Stimulated activated CD4-positive, alpha-beta T cell treated with anti-CD3 and anti-CD28 coated beads, Interleukin-1b, Interleukin-23, amount 100 ng/mL, for 4 hours (primary cell): ENCODE measurements at regions not wholly inside any gene's neighbourhood (a gene's known extent, or its start where the extent isn't known, plus 50 kb on each side); places are given as distances from the start of the nearest gene placed in this dataset.
"Not testable (repeated sequence)": the region's sequence is repeated elsewhere in the genome, so short reads cannot be mapped to it uniquely, and the experiment has no call there.

Experiments
- DNase-seq, 2 donors: peaks; one replicate each; pipeline ENCODE4 v3.0.0-alpha.2; 2020; ENCODE audit warnings: low read depth in 2 of 2

DNA sequence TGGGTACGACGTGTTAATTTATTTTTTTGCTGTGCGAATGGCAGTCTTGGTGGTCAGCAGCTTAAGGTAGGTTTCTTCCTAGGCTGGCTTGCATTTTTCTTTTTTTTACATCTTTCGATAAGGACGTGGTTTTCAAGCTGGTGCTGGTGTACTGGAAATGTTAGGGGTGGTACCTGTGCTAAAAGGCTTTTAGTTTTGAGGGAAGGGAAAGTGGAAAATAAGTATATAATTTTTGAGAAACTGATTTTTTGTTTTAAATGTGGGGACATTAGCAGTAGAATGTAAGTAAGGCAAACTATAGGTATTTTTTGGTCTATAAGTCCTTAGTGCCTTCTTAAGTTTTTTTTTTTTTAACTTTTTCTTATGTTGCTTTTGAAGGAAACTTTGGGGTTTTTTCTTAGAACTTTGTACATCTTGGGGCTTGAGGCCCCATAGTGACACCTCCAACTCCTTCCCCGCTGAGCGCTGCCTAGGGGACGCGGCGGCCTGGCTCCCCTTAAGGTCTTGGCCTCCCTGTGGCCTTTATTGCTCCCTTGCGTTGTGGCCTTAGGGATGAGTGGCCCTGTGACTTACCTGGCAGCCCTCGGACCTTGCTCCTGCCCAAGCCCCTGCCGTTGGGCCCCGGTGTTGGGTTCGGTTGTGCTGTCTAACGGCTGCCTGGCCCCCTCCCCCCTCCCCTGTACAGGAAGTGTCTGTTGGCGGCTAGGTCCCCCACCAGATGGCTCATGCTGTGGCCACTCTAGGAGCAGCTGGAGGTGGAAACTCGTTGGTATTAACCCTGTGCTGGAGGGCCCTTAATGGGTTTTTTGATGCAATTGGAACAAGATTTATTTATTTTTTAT is 88.0 kb upstream of the RPRML start:
- peak; percentile 56 to 62 for DNase-seq

- DNase-seq, result no peak
Observed at GRCh38 chr17:47066095-47066494, 87.0 kb upstream of the RPRML start.

GRCh38 chr17:47064684-47065083 is 85.6 kb upstream of the RPRML start:
- no peak for DNase-seq

DNA sequence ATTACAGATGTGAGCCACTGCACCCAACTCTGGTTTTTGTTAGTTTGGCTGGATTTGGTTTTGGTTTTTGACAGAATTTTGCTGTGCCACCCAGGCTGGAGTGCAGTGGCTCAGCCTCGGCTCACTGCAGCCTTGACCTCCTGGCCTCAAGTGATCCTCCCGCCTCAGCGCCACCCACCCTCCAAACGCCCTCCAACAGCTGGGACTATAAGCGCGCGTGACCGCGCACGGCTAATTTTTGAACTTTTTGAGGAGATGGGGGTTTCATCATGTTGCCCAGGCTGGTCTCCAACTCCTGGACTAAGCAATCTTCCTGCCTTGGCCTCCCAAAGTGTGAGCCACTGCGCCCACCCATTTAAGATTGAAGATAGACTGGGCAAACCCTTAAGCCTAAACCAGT is 84.4 kb upstream of the RPRML start:
- no peak for DNase-seq

GRCh38 chr17:47062851-47063250 is 83.8 kb upstream of the RPRML start:
- DNase-seq, result not testable (repeated sequence)

GRCh38 chr17:47060005-47060404 is 81.0 kb upstream of the RPRML start:
- not testable (repeated sequence) for DNase-seq

DNA sequence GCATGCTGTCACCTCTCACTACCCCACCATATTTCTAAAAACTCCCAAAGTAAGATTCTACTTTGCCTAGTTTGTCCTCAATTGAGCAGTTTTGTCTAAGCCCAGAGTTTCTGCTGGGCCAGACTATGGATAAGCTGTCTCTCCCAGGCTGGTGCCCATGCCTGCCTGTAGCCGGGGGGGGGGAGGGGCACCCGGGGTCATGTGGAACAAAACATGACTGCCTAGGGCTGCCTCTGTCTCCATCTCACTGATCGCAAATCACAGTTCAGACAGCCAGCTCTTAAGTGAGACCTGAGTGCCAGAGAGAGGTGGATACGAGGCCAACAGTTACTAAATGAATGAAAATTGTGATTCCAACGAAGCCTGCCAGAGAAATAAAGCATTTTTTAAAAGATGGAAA is 78.8 kb upstream of the RPRML start:
- DNase-seq, result no peak

DNA sequence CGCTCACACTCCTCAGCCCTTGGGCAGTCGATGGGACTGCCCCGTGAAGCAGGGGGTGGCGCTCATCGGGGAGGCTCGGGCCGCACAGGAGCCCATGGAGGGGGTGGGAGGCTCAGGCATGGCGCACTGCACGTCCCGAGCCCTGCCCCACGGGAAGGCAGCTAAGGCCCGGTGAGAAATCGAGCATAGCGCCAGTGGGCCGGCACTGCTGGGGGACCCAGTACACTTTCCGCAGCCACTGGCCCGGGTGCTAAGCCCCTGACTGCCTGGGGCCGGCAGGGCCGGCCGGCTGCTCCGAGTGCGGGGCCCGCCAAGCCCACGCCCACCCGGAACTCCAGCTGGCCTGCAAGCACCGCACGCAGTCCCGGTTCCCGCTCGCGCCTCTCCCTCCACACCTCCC is 78.2 kb upstream of the RPRML start:
- DNase-seq, result not testable (repeated sequence)

DNA sequence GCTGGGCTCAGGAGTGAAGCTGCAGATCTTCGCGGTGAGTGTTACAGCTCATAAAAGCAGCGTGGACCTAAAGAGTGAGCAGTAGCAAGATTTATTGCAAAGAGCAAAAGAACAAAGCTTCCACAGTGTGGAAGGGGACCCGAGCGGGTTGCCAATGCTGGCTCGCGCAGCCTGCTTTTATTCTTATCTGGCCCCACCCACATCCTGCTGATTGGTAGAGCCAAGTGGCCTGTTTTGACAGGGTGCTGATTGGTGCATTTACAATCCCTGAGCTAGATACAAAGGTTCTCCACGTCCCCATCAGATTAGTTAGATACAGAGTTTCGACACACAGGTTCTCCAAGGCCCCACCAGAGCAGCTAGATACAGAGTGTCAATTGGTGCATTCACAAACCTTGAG is 77.6 kb upstream of the RPRML start:
- not testable (repeated sequence) for DNase-seq
